HG02870 (cell line): ENCODE measurements at regions not wholly inside any gene's neighbourhood (a gene's known extent, or its start where the extent isn't known, plus 50 kb on each side); places are given as distances from the start of the nearest gene placed in this dataset.
"Not testable (repeated sequence)": the region's sequence is repeated elsewhere in the genome, so short reads cannot be mapped to it uniquely, and the experiment has no call there.

Source experiments
- ATAC-seq: cut with Tn5 transposase; IDR thresholded peaks from one replicate; pipeline ENCODE4 v1.9.1; 2021; ENCODE audit warnings: mild to moderate bottlenecking, moderate library complexity; ENCODE audit not compliant: unreplicated experiment

DNA sequence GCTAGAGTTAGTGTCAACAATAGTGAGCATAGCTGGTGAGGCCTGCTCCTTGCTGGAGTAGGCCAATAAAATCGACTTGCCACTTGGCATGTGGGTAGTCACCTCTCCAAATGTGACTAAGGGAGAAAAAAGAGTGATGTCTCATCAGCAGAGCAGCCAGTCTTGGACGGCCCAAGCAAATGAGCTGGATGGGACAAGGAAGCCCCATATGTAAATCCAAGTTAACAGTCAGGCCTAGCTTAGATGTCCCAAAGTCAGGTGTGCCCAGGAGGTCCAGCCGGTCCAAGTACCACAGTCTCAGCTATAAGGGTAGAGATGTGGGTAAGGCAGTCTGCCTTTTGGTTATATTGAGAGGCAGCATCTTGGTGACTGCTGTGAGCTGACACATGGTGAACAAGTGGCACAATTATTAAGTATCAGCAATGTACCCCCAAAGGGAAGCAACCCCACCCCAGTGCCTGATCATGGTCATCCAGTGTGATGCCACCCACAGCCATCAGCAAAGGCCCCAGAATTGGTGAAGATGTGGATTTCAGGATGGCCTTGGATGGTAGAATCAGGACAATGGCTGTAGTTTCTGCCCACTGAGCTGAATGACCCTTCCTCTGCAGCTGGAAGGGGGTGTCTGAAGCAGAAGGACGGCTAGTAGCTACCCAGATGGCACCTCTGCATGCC, 83.4 kb downstream of the TNFRSF13B start:
- ATAC-seq: no peak

DNA sequence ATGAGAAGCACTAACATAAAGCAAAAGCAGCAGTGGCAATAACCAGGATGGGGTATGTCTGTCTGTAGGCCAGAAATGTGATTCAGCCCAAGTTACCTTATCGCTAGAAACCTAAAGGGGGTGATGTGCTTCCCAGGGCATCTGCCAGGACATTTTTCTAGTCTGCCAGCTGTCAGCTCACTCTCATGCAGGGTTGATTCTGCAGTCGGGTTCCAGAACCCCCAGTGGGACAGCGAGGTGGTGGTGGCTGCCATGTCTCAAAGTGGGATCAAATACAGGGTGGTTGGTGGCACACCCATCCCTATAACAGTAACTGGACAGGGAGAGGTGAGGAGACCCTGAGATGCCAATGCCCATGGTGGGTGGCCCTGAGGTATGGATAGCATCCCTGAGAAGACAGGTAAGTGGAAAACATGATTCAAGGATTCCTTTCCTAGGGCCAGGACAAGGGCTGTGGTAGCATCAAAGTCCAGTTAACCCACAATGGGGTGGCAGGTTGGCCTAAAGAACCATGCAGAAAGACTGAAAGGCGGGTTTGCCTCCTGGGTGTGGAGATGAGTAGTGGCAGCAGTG, 84.3 kb downstream of the TNFRSF13B start:
- no peak for ATAC-seq

DNA sequence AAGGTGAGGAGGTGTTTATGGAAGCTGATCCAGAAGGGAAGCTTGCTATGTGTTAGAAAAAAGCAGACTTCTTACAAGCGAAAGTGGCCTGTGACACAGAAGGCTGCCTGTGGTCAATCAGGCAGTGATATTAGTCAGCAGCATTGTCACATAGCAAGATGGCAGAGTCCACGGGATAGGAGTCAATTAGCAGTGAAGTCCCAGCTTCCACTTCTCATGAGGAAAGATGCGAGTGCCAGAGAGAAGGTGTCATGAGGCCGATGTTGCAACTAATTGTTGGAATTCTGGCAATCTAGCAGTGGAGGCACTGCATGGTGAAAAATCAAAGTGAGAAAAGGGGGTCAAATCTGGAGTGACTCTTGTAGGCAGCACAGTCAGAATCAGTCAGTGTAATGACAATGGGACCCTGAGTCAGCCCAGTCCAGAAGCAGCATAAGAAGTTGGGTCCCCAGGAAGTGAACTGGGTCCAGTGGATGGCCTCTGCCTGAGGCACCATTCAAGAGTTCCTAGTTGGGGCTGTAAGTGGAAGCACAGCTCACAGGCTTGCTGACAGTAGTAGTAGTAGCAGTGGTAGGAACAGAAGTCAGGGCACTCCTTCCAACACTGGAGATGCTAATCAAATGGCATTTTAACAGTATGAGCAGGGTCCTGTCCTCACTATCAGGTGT, 85.1 kb downstream of the TNFRSF13B start:
- peak; percentile 67 for ATAC-seq

DNA sequence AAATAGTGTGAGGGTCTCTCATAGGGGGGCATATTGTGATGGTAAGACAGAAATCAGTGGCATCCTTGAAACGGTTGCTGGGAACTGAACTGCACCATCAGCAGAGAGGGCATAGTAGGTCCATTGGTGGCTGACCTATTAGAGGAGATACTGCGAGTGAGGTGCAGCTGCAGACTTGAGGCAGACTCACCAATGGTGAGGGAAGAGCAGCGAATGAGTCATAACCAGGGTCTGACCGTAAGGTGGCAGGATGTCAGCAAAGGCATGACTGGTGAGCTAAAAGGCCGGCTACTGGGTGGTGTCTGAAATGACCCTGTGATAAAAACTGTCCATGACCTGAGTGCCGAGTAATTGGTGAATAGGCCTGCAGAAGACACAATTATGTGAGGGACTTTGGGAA, 86.7 kb downstream of the TNFRSF13B start:
- not testable (repeated sequence) for ATAC-seq

DNA sequence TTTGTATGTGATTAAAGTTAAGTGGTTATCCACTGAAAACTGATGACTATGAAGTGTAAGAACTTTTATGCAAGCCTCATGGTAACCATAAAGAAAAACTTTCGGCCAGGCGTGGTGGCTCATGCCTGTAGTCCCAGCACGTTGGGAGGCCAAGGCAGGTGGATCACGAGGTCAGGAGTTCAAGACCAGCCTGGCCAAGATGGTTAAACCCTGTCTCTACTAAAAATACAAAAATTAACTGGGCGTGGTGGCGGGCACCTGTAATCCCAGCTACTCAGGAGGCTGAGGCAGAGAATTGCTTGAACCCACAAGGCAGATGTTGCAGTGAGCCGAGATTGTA, 89.0 kb downstream of the TNFRSF13B start:
- ATAC-seq: not testable (repeated sequence)

DNA sequence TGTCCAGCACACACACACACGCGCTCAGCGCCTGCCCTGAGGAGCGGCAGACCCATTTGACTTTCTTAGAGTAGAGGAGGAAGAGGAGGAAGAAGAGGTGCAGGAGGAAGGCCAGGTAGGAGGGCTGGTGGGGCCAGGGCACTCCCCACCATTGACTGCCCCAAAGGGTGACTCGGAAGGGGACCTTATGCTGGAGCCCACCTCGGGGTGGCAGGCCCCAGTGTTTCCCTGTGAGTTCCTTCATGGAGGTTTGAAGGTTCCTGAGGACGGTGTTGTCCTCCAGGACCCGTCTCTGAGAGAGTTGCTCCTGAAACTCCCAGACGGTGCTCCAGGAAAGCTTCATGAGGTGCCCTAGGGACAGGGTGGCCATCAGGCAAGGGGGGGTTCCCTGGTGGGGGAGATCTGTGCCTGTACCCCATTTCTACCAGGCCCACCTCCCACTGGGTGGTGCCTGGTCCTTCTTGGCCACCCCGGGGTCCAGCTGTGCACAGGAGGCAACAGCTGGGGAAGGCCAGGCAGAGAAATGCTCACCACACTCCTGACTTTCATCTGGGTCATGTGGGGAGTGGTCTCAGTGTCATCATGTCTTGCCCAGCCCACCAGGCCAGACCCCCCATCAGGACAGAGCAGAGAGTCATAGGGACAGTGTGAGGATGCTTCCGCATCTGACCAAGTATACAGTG, 89.5 kb downstream of the TNFRSF13B start:
- no peak for ATAC-seq

DNA sequence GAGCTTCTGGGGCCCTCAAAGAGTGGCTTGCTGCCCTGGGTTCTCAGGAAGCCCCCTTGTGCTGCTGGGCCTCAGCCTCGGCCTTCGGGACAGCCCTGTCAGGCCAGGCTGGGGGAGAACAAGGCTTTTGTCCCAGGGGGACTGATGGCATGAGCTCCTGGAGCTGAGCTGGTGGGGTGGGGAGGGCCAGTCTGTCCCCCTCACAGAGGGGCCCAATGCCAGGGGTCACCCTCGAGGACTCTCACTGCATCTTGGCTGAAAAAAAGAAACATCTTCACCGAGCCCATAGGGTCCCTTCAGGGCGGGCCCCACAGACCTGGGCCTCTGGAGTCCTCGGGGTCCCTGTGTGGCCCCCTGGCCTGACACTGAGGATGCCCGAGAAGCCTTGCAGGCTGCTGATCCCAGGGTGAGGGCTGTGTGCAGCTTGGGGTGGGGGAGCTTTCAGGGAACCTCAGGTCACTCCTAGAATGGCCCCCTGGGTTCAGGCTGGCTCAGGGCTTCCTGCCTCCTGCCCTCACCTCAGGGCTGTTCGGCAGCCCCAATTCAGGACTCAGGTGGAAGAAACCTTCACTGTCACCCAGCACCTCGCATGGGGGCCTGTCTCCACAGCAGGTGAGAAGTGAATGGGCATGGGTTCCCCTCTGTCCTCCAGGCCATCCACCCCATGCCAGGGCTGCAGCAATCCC, 90.5 kb downstream of the TNFRSF13B start:
- no peak for ATAC-seq

DNA sequence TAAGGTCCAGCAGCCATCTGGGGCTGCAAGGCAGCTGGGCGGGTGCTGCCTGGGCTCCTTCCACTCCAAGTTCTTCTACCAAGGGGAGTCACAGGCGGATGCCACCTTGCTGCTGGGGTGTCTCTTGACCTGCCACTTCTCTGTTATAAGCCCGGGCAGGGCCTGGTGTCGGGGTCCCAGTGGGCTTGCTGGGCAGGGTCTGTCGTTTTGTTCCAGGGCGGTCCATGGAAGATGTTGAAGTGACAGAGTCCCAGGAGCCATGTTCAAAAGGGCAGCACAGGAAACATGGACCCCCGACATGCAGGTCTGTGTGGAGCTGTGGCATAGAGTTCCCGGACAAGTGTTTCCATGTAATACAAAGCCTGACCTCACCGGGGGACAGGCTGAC, 91.1 kb downstream of the TNFRSF13B start:
- ATAC-seq: no peak

DNA sequence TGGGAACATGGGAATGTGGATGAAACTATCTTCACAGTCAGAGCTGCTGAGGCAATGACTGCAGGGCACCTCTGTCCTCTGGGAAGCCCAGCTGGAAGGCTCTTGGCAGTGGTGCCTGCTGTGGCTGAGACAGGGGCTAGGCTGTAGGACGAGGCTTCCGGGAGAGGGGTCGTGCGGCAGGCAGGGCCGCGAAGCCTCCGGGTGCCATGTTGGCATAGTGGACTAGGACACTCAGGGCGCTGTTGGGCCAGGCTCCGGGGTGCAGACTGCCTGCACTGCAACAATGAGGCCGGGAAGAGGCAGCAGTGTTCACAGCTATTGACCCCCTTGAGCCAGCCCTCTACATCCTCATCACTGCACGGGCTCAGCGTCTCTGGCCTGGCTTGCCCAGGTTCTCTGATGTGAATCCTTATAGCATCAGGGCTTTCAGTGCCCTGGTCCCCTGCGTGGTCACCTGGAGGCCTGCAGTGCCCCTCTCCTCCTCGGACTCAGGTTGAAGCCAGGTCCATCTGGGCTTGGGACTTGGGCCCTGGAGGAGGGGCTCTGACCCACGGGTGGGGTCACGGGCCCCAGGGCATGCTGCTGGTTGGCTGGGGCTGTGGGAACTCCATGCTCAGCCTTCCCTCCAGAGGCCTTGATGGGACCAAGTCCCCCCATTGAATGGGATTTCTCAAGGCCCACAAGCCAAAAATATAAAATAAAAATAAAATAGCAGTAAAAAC, 91.6 kb downstream of the TNFRSF13B start:
- ATAC-seq: no peak

DNA sequence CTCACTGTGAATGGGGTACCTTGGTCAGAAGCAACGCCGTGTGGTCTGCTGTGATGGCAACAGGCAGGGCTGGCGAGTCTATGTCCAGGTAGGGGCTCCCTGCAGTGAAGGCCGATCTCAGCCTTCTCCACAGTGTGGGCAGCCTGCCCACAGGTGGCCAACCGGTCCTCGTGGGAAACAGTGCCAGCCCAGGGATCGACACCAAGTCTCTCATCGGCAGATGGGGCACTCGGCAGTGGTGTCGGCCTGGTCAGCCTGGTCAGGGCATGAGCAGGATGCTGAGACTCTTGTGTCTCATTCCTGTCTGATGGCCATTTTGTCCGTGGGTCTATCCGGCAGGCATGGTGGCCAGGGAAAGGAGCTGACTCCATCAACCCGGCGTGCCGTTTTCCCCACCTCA, 92.2 kb downstream of the TNFRSF13B start:
- no peak for ATAC-seq

DNA sequence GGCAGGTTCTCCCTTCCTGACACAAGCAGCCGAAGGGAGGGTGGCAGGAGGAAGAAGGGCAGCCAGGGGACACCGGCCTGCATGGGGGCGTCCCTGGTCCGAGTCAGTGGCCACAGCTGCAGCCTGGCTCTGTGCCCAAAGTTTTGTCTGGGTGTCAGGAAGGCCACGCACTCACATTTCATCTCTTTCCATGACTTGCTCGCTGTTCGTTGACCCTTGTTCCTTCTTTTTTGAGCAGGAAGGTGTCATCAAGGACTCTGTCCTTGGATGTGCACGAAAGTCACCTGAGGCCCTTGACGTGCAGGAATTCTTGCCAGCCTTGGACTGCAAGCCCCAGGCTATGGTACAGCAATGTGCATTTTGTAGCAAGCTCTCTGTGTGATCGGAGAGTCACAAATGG, 93.3 kb downstream of the TNFRSF13B start:
- no peak for ATAC-seq

DNA sequence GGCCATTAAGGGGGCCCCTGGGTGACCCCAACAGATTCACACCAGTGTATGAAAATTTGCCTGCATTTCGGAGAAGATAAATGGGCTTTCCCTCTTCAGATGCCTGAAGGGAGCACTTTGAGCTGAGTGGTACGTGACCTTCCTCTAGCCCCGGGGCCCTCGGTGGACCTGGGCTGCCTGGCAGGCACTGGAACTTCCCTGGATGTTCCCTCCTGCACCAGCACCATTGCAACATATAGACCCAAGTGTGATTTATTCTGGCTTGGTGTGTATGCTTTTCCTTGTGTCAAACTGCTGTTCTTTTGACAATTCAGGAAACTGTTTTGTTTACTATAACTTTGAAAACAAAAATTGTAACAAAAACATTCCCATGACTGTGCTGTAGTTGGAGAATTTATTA, 93.8 kb downstream of the TNFRSF13B start:
- ATAC-seq: no peak

DNA sequence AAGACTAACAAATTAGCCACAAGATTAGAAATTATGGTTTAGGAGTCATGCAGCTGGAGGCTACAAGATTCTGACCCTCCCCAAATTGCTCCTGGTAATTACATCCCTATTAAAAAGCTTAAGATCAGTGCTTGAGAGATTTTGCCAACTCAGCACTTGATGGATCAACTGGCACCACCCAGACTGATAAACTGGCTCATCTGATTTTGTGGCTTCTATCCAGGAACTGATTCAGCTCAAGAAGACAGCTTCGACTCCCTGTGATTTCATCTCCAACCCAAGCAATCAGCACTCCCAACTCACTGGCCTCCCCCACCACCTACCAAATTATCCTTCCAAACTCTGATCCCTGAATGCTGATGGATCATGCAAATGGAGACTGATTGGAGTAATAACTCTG, 94.8 kb downstream of the TNFRSF13B start:
- no peak for ATAC-seq

DNA sequence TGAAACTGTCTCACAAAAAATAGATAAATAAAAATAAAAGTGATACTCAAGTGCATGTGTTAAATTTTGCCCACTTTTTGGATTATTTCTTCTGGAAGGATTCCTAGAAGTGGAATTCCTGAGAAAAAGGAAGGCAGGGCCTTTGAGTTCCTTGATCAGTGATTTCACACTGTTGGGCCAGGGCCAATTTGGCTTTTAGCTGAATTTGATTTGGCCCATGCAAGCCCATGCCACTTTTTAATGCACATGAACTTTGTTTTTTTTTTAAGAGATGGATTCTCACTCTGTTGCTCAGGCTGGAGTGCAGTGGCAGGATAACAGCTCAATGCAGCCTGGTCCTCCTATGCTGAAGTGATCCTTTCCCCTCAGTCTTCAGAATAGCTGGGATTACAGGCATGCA, 96.3 kb downstream of the TNFRSF13B start:
- no peak for ATAC-seq

DNA sequence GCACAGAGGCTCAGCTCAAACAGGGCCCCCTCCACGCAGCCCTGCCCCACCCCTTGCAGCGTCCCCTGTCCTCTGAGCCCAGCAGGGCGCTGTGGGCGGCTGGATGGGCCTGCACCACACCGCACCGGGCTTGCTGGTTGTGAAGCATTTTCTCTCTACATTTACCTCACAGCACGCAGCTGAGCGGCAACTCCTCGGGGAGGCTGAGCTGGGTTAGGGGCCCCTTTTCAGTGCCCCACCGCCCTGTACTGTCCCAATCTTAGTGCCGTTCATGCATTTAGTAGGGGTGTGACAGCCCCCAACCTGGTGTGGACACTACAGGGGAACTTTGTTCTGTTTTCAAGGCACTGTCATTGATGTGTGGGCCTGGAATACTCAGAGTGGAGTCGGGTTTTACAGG, 97.7 kb downstream of the TNFRSF13B start:
- ATAC-seq: not testable (repeated sequence)

DNA sequence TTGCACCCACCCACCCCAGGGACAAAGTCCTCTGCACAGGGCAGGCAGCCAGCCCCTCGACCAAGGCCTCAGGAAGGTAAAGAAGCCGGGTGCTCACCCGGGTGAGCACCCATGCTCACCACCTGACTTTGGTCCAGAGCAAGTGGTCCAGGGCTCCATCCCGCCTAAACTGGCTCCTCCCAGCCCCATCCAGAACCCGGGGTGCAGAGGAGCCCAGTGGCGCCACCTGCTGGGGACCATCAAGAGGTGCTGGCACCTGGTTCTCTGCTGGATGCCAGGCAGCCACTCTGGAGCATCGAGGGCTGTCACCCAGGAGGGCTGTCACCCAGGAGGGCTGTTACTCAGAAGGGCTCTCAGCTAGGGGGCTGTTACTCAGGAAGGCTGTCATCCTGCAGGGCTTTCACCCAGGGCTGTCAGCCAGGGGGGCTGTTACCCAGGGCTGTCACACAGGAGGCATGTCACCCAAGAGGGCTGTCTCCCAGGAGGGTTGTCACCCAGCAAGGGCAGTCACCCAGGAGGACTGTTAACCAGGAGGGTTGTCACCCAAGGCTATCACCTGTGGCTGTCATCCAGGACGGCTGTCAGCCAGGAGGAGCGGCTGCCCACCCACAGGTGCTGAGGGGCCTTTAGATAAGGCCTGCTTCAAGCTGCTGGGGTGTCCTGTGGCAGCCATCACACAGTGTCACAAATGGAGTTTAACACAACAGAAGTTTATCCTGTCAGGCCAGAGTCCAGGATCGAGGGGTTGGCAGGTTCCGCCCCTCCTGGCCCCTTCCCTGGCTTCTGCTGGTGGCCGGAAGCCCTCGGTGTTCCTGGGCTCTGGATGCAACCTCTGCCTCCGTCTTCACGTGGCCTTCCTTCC, 98.5 kb downstream of the TNFRSF13B start:
- ATAC-seq: no peak

DNA sequence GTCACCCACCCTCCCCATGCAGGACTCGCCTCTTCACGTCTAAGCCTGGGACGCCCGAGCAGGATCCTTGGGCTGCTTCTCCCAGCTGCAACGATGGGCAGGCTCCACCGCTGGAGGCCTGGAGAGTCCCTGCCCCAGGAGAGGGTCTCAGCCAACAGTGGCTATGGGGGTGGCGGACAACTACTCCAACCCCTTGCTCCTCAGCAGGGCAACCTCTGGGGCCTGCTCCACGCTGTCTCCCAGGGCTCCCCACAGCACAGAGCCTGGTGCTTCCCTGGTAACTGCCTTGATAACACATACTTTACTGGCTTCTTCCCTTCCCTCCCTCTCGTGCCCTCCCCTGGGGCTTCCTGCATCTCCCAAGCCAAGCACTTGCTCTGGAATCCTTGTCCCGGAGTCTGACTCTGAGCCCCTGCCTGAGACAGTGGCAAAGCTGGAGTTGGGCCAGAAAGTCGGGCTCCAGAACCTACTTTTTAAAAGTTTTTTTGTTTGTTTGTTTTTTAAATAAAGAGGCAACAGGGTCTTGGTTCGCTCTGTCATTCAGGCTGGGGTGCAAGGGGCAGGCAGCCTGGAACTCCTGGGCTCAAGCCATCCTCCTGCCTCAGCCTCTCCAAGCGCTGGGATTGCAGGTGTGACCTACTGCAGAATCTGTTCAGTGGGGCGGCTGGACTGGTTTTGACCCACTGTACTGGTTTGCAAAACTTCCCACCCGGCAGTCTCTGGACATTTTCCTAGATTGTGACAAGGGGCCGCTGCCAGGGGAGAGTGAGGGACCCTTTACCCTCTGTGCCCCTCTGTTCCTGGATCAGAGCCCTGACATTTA, 99.4 kb downstream of the TNFRSF13B start:
- ATAC-seq: no peak

DNA sequence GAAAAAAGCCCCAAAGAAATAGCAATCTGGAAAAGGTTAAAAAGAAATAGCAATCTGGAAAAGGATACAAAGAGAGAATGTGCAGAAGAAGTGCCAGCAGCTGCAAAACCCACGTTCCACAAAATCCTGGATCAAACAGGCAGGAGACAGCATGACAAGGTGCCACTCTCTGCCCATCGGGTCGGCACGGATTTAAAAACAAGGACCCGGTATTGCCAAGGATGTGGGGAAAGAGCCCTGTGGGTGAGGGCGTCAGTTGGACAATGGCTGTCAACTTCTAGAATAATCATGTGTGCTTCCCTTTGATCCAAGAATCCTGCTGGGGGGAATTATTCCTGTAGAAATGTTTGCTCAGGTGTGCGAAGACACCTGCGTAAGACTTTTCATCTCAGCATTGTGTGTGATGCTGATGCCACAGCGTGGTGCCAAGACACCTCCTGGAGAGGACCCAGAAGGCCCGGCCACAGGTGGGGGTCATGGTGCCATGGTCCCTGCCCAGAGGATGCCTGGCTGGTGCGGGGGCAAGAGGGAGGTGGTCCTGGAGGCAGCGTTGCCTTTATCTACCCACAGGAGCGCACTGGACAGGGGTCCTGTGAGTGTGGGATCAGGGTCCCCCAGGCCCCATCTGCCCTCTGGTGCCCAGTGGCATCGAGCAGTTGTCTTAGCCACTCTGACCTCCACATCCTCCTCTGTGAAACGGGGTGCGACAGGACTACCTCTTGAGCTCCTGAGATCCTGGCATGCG, 100.3 kb downstream of the TNFRSF13B start:
- not testable (repeated sequence) for ATAC-seq
